Fibroblast of lung (primary cell): ENCODE measurements at regions not wholly inside any gene's neighbourhood (a gene's known extent, or its start where the extent isn't known, plus 50 kb on each side); places are given as distances from the start of the nearest gene placed in this dataset.

ENCODE experiments used
- DNase-seq, 2 donors: peaks; one replicate each; pipeline versions ENCODE4 v3.0.0 to v3.0.0-alpha.2; 2010; ENCODE audit warnings: low read depth in 2 of 2
- H2AFZ ChIP-seq: 2 replicates; pipeline ENCODE4 v1.5.1; 2012; ENCODE audit warnings: low read length, control low read depth, inconsistent platforms
- H3K27ac ChIP-seq: 2 replicates; pipeline ENCODE4 v1.5.1; 2011; ENCODE audit warnings: low read length, control low read depth; ENCODE audit not compliant: insufficient read depth
- H3K27me3 ChIP-seq: 2 replicates; pipeline ENCODE4 v1.5.1; 2011; ENCODE audit warnings: mild to moderate bottlenecking, low read length; ENCODE audit not compliant: control insufficient read depth, insufficient read depth
- H3K36me3 ChIP-seq: 2 replicates; pipeline ENCODE4 v1.5.1; 2011; ENCODE audit warnings: low read length; ENCODE audit not compliant: control insufficient read depth, insufficient read depth
- H3K4me1 ChIP-seq: 2 replicates; pipeline ENCODE4 v1.5.1; 2011; ENCODE audit warnings: low read length; ENCODE audit not compliant: control insufficient read depth, insufficient read depth; ENCODE audit errors: extremely low read depth
- H3K4me2 ChIP-seq: 2 replicates; pipeline ENCODE4 v1.5.1; 2011; ENCODE audit warnings: low read length, control low read depth; ENCODE audit not compliant: insufficient read depth; ENCODE audit errors: extremely low read depth
- H3K4me3 ChIP-seq, 4 experiments: fragments of 200-600 bp in 1 of 4; sonication (generic) in 1 of 4; replicated peaks in 1 of 4; 2 replicates each; pipeline ENCODE4 v1.5.1; 2011 to 2016; ENCODE audit warnings: low read length in 4 of 4, low read depth in 3 of 4, mild to moderate bottlenecking in 3 of 4, control low read depth in 2 of 4, inconsistent platforms in 1 of 4, mixed read lengths in 1 of 4; ENCODE audit not compliant: insufficient read depth in 1 of 4; ENCODE audit errors: control extremely low read depth in 1 of 4
- H3K79me2 ChIP-seq: 2 replicates; pipeline ENCODE4 v1.5.1; 2012; ENCODE audit warnings: mild to moderate bottlenecking, low read length, inconsistent platforms; ENCODE audit not compliant: control insufficient read depth, insufficient read depth
- H3K9ac ChIP-seq: 2 replicates; pipeline ENCODE4 v1.5.1; 2011; ENCODE audit warnings: mild to moderate bottlenecking, low read length, control low read depth; ENCODE audit not compliant: insufficient read depth
- H3K9me3 ChIP-seq: 2 replicates; pipeline ENCODE4 v1.5.1; 2012; ENCODE audit warnings: low read depth, low read length; ENCODE audit not compliant: control insufficient read depth, insufficient read depth
- H4K20me1 ChIP-seq: 2 replicates; pipeline ENCODE4 v1.5.1; 2011; ENCODE audit warnings: low read length; ENCODE audit not compliant: control insufficient read depth, insufficient read depth; ENCODE audit errors: extremely low read depth
- EZH2 ChIP-seq: IDR thresholded peaks from 2 replicates; pipeline ENCODE4 v1.5.1; 2012; ENCODE audit warnings: low read length, control low read depth, mild to moderate bottlenecking; ENCODE audit errors: missing control alignments
- TF ChIP-seq, protein P1 (sequence below), 2 donors: IDR thresholded peaks in 1 of 2; conservative IDR thresholded peaks in 1 of 2; 1 replicate in 1 of 2; 2 replicates in 1 of 2; pipeline ENCODE4 v1.5.1; 2011 to 2012; ENCODE audit warnings: low read length in 2 of 2, control low read depth in 1 of 2, inconsistent platforms in 1 of 2, low read depth in 1 of 2, mild to moderate bottlenecking in 1 of 2

- no peaks in the 10 kb centered on the region for H3K9me3 ChIP-seq
- no peak overlapping the region for H3K4me2 ChIP-seq
- no peak for TF ChIP-seq EZH2
- TF ChIP-seq, protein P1, sequence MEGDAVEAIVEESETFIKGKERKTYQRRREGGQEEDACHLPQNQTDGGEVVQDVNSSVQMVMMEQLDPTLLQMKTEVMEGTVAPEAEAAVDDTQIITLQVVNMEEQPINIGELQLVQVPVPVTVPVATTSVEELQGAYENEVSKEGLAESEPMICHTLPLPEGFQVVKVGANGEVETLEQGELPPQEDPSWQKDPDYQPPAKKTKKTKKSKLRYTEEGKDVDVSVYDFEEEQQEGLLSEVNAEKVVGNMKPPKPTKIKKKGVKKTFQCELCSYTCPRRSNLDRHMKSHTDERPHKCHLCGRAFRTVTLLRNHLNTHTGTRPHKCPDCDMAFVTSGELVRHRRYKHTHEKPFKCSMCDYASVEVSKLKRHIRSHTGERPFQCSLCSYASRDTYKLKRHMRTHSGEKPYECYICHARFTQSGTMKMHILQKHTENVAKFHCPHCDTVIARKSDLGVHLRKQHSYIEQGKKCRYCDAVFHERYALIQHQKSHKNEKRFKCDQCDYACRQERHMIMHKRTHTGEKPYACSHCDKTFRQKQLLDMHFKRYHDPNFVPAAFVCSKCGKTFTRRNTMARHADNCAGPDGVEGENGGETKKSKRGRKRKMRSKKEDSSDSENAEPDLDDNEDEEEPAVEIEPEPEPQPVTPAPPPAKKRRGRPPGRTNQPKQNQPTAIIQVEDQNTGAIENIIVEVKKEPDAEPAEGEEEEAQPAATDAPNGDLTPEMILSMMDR (conservative IDR thresholded peaks at IDR 0.05 in 1 of 2, IDR thresholded peaks at IDR 0.05 in 1 of 2; ENCODE audit: low read depth in 1 of 2, low read length in 2 of 2): no peak
- no peaks in the 10 kb centered on the region for H4K20me1 ChIP-seq
- no peak overlapping the region for H3K4me3 ChIP-seq
- no peak for DNase-seq
- no peak overlapping the region for H2AFZ ChIP-seq
- no peaks in the 10 kb centered on the region for H3K36me3 ChIP-seq
- no peaks in the 10 kb centered on the region for H3K27me3 ChIP-seq
- no peaks in the 10 kb centered on the region for H3K79me2 ChIP-seq
- no peak overlapping the region for H3K9ac ChIP-seq
- no peak overlapping the region for H3K27ac ChIP-seq
- no peaks in the 10 kb centered on the region for H3K4me1 ChIP-seq
These were observed 150.3 kb upstream of the ST6GAL2 start for GRCh38 chr2:107036293-107036692.

- H3K36me3 ChIP-seq: no peaks in the 10 kb centered on the region
- H3K4me1 ChIP-seq: no peaks in the 10 kb centered on the region
- no peaks in the 10 kb centered on the region for H3K79me2 ChIP-seq
- no peak for DNase-seq
- no peak overlapping the region for H3K4me2 ChIP-seq
- H3K27me3 ChIP-seq: no peaks in the 10 kb centered on the region
- TF ChIP-seq, protein P1 (conservative IDR thresholded peaks at IDR 0.05 in 1 of 2, IDR thresholded peaks at IDR 0.05 in 1 of 2; ENCODE audit: low read depth in 1 of 2, low read length in 2 of 2): no peak
- no peak for TF ChIP-seq EZH2
- H3K9me3 ChIP-seq: no peaks in the 10 kb centered on the region
- H4K20me1 ChIP-seq: no peaks in the 10 kb centered on the region
- H3K27ac ChIP-seq: no peak overlapping the region
- no peak overlapping the region for H2AFZ ChIP-seq
- no peak overlapping the region for H3K9ac ChIP-seq
- H3K4me3 ChIP-seq: no peak overlapping the region
These were observed 176.2 kb upstream of the ST6GAL2 start for GRCh38 chr2:107062173-107062572.

DNA sequence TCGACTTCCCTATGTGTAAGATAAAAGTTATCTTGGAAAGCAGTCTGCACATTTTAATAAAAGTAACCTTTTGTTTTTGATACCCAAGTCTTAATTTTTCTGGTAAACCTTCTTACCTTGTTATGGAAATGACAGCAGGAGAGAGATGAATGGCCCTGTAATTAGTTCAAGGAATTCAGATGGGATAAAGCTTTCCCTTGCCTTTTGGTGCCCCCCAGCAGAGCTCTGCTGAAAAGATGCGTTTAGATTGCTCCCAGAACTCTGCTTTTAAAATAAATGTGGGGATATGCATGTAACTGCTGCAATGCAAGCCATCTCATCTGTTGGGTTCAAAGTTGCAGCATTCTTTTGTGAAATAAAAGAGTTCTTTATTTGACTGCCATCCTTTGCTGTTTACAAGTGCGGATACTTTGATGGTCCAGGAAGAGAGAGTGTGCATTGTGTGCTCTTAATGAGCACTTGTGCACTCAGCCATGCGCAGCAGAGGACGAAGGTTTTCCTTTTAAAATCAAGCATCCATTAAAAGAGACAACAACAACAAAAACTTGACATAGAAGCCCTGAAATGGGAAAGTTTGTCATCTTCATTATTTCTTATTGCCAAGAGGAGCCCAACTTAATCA lies 176.7 kb upstream of the ST6GAL2 start:
- Histone ChIP-seq H3K4me2 (no peak overlapping the region), H2AFZ (no peak overlapping the region), H4K20me1 (no peaks in the 10 kb centered on the region), H3K27me3 (no peaks in the 10 kb centered on the region), H3K79me2 (no peaks in the 10 kb centered on the region), H3K4me3 (no peak overlapping the region), H3K27ac (no peak overlapping the region), H3K9me3 (no peaks in the 10 kb centered on the region), H3K4me1 (no peaks in the 10 kb centered on the region), H3K36me3 (no peaks in the 10 kb centered on the region), H3K9ac (no peak overlapping the region)
- TF ChIP-seq EZH2: no peak
- TF ChIP-seq, protein P1 (conservative IDR thresholded peaks at IDR 0.05 in 1 of 2, IDR thresholded peaks at IDR 0.05 in 1 of 2; ENCODE audit: low read depth in 1 of 2, low read length in 2 of 2): no peak
- no peak for DNase-seq
